IMR-90 (cell line): ENCODE measurements at regions not wholly inside any gene's neighbourhood (a gene's known extent, or its start where the extent isn't known, plus 50 kb on each side); places are given as distances from the start of the nearest gene placed in this dataset.

ENCODE experiments used
- ATAC-seq: fragments of 200-7000 bp; cut with Tn5 transposase; 2 replicates; pipeline ENCODE4 v1.9.1; 2020; ENCODE audit warnings: low read depth, mild to moderate bottlenecking, moderate library complexity
- BruUV-seq: library from RNA; stranded (reverse); fragments of 400-500 nt; replicated peaks from 2 replicates; lab custom pipeline; 2021; lab: Mats Ljungman, UMichigan
- CTCF ChIA-PET: fragments of 300-600 bp; formaldehyde crosslinking; extraction: SDS; loops from one replicate; lab custom pipeline; 2021; ENCODE audit warnings: antibody characterized with exemption; lab: Yijun Ruan, JAX
- POLR2A ChIA-PET: fragments of 300-600 bp; sonication (Branson Sonifier 250); formaldehyde crosslinking; loops from one replicate; lab custom pipeline; 2022; ENCODE audit warnings: antibody characterized with exemption; ENCODE audit not compliant: unreplicated experiment; lab: Charles Lee
- DNase-seq: peaks from one replicate; pipeline ENCODE4 v3.0.0; 2013
- H2AFZ ChIP-seq: replicated peaks from 2 replicates; pipeline ENCODE3; 2013; ENCODE audit warnings: low read length, mild to moderate bottlenecking; ENCODE audit not compliant: poor library complexity
- H2AK5ac ChIP-seq: 2 replicates; pipeline ENCODE4 v1.6.1; 2013; ENCODE audit warnings: low read depth, low read length, inconsistent platforms
- H2AK9ac ChIP-seq: replicated peaks from 2 replicates; pipeline ENCODE3; 2013; ENCODE audit warnings: mild to moderate bottlenecking, low read depth, low read length, moderate library complexity; ENCODE audit not compliant: poor library complexity
- H2BK120ac ChIP-seq: 2 replicates; pipeline ENCODE4 v1.6.1; 2013; ENCODE audit warnings: low read depth, low read length, inconsistent platforms
- H2BK15ac ChIP-seq: 3 replicates; pipeline ENCODE4 v1.6.1; 2013; ENCODE audit warnings: low read depth, low read length, inconsistent platforms
- H2BK20ac ChIP-seq: 2 replicates; pipeline ENCODE4 v1.6.1; 2013; ENCODE audit warnings: low read depth, mild to moderate bottlenecking, inconsistent platforms, low read length, moderate library complexity
- H2BK5ac ChIP-seq: 2 replicates; pipeline ENCODE4 v1.6.1; 2013; ENCODE audit warnings: mild to moderate bottlenecking, low read depth, low read length, inconsistent platforms; ENCODE audit not compliant: poor library complexity, severe bottlenecking
- H3K14ac ChIP-seq: replicated peaks from 2 replicates; pipeline ENCODE4 v1.6.1; 2013; ENCODE audit warnings: low read depth, low read length, inconsistent platforms
- H3K18ac ChIP-seq: 2 replicates; pipeline ENCODE4 v1.6.1; 2013; ENCODE audit warnings: low read depth, low read length, control low read depth
- H3K23ac ChIP-seq: 2 replicates; pipeline ENCODE4 v1.6.1; 2013; ENCODE audit warnings: low read depth, low read length, inconsistent platforms
- H3K27ac ChIP-seq: 2 replicates; pipeline ENCODE4 v1.5.1; 2013; ENCODE audit warnings: mild to moderate bottlenecking, control low read depth, low read length; ENCODE audit not compliant: insufficient read depth
- H3K27me3 ChIP-seq: 2 replicates; pipeline ENCODE4 v1.6.1; 2013; ENCODE audit warnings: low read length; ENCODE audit not compliant: control insufficient read depth, insufficient read depth
- H3K36me3 ChIP-seq: 2 replicates; pipeline ENCODE4 v1.6.1; 2013; ENCODE audit warnings: low read length, mixed read lengths; ENCODE audit not compliant: control insufficient read depth, insufficient read depth
- H3K4ac ChIP-seq: 2 replicates; pipeline ENCODE4 v1.6.1; 2013; ENCODE audit warnings: low read depth, low read length, inconsistent platforms
- H3K4me1 ChIP-seq: 2 replicates; pipeline ENCODE4 v1.6.1; 2013; ENCODE audit warnings: low read length, mixed read lengths; ENCODE audit not compliant: control insufficient read depth, insufficient read depth
- H3K4me2 ChIP-seq: 2 replicates; pipeline ENCODE4 v1.6.1; 2013; ENCODE audit warnings: low read depth, mild to moderate bottlenecking, control low read depth, low read length, moderate library complexity
- H3K4me3 ChIP-seq: 2 replicates; pipeline ENCODE4 v1.5.1; 2013; ENCODE audit warnings: low read depth, mild to moderate bottlenecking, control low read depth, low read length, moderate library complexity; ENCODE audit not compliant: insufficient read depth
- H3K56ac ChIP-seq: 2 replicates; pipeline ENCODE4 v1.6.1; 2013; ENCODE audit warnings: low read length, inconsistent platforms; ENCODE audit not compliant: insufficient read depth; ENCODE audit errors: extremely low read depth
- H3K79me1 ChIP-seq, 2 experiments: 2 replicates each; pipeline ENCODE4 v1.6.1; 2013; ENCODE audit warnings: low read length in 2 of 2, inconsistent platforms in 1 of 2, low read depth in 1 of 2
- H3K9ac ChIP-seq: 2 replicates; pipeline ENCODE4 v1.6.1; 2013; ENCODE audit warnings: low read depth, low read length, control low read depth
- H3K9me1 ChIP-seq: 2 replicates; pipeline ENCODE4 v1.6.1; 2013; ENCODE audit warnings: low read length, inconsistent platforms; ENCODE audit not compliant: insufficient read depth
- H3K9me3 ChIP-seq: 2 replicates; pipeline ENCODE4 v1.6.1; 2013; ENCODE audit warnings: low read length; ENCODE audit not compliant: control insufficient read depth, insufficient read depth
- H4K20me1 ChIP-seq: 2 replicates; pipeline ENCODE4 v1.6.1; 2013; ENCODE audit warnings: low read length, inconsistent platforms; ENCODE audit not compliant: insufficient read depth
- H4K5ac ChIP-seq: 2 replicates; pipeline ENCODE4 v1.6.1; 2013; ENCODE audit warnings: mild to moderate bottlenecking, low read depth, low read length, control low read depth
- H4K8ac ChIP-seq, 2 experiments: 2 replicates each; pipeline ENCODE4 v1.6.1; 2013; ENCODE audit warnings: low read depth in 2 of 2, low read length in 2 of 2, control low read depth in 1 of 2, inconsistent platforms in 1 of 2
- H4K91ac ChIP-seq: 2 replicates; pipeline ENCODE4 v1.6.1; 2013; ENCODE audit warnings: low read depth, low read length, inconsistent platforms; ENCODE audit not compliant: insufficient read depth
- BHLHE40 ChIP-seq: fragments of 150-350 bp; IDR thresholded peaks from 2 replicates; pipeline ENCODE4 v1.6.1; 2016; ENCODE audit warnings: mild to moderate bottlenecking, low read depth, low read length
- CEBPB ChIP-seq: IDR thresholded peaks from 2 replicates; pipeline ENCODE4 v1.6.1; 2012; ENCODE audit warnings: low read depth, low read length, improper control_type of control experiment
- CHD1 ChIP-seq: IDR thresholded peaks from 2 replicates; pipeline ENCODE4 v1.6.1; 2012; ENCODE audit warnings: low read depth, low read length, improper control_type of control experiment
- FOS ChIP-seq: fragments of 150-350 bp; IDR thresholded peaks from 2 replicates; pipeline ENCODE4 v1.6.1; 2016; ENCODE audit warnings: low read depth, low read length
- MAFK ChIP-seq: IDR thresholded peaks from 2 replicates; pipeline ENCODE4 v1.6.1; 2012; ENCODE audit warnings: low read depth, low read length, improper control_type of control experiment
- MAZ ChIP-seq: IDR thresholded peaks from 2 replicates; pipeline ENCODE4 v1.6.1; 2012; ENCODE audit warnings: low read depth, mild to moderate bottlenecking, low read length, improper control_type of control experiment, moderate library complexity, borderline replicate concordance
- MXI1 ChIP-seq: IDR thresholded peaks from 2 replicates; pipeline ENCODE4 v1.6.1; 2012; ENCODE audit warnings: low read depth, mild to moderate bottlenecking, low read length, moderate library complexity, borderline replicate concordance
- NFE2L2 ChIP-seq: fragments of 150-350 bp; IDR thresholded peaks from 2 replicates; pipeline ENCODE4 v1.6.1; 2016; ENCODE audit warnings: low read depth, mild to moderate bottlenecking, low read length
- POLR2A ChIP-seq: IDR thresholded peaks from 2 replicates; pipeline ENCODE4 v1.6.1; 2012; ENCODE audit warnings: mild to moderate bottlenecking, low read depth, low read length
- RAD21 ChIP-seq: IDR thresholded peaks from 2 replicates; pipeline ENCODE4 v1.6.1; 2012; ENCODE audit warnings: low read length, improper control_type of control experiment
- RCOR1 ChIP-seq: IDR thresholded peaks from 2 replicates; pipeline ENCODE4 v1.6.1; 2012; ENCODE audit warnings: mild to moderate bottlenecking, low read length, improper control_type of control experiment; ENCODE audit not compliant: insufficient replicate concordance
- RFX5 ChIP-seq: IDR thresholded peaks from 2 replicates; pipeline ENCODE4 v1.8.0; 2012; ENCODE audit warnings: low read depth, mild to moderate bottlenecking, low read length, moderate library complexity
- SMC3 ChIP-seq: fragments of 150-350 bp; IDR thresholded peaks from 2 replicates; pipeline ENCODE4 v1.6.1; 2016; ENCODE audit warnings: low read depth, mild to moderate bottlenecking, antibody characterized with exemption, low read length, moderate library complexity
- USF2 ChIP-seq: fragments of 150-350 bp; IDR thresholded peaks from 2 replicates; pipeline ENCODE4 v1.6.1; 2017; ENCODE audit warnings: mild to moderate bottlenecking, antibody characterized with exemption, low read length, low read depth
- WGBS, 2 experiments: methylation state at CpG; one replicate each; pipeline versions ENCODE4 v1.1.5 to v1.1.7; 2013; ENCODE audit warnings: missing lambda C conversion rate in 2 of 2; ENCODE audit not compliant: insufficient read length in 1 of 2; ENCODE audit errors: extremely low coverage in 2 of 2; 5-methylcytosine and 5-hydroxymethylcytosine counted together
- dilution Hi-C: fragments of 300-500 bp; cut with HindIII; formaldehyde crosslinking; loops from one replicate; pipeline ENCODE4 v1.14.3; 2018; ENCODE audit warnings: low sequenced_read_pairs; ENCODE audit not compliant: unreplicated experiment
- in situ Hi-C: fragments of 300-500 bp; cut with MboI; formaldehyde crosslinking; loops from 3 replicates; pipeline ENCODE4 v1.14.3; 2019; ENCODE audit warnings: low sequenced_read_pairs, inconsistent platforms, mixed read lengths
- intact Hi-C: fragments of 100-400 bp; cut with micrococcal nuclease; formaldehyde crosslinking; loops from 2 replicates; pipeline ENCODE4 v1.10.0; 2022
- TF ChIP-seq, protein P1 (sequence below): fragments of 150-350 bp; IDR thresholded peaks from 2 replicates; pipeline ENCODE4 v1.6.1; 2016; ENCODE audit warnings: low read depth, mild to moderate bottlenecking, low read length, moderate library complexity, borderline replicate concordance
- TF ChIP-seq, protein P2 (sequence below): conservative IDR thresholded peaks from 2 replicates; pipeline ENCODE4 v1.5.1; 2012; ENCODE audit warnings: mild to moderate bottlenecking, low read depth, low read length, improper control_type of control experiment

GRCh38 chr11:28504555-28505110 lies 396.4 kb downstream of the METTL15 start:
- WGBS, 2 experiments = 92% methylated on average over 2 of the region's 6 CpGs; no CpG with 5 or more reads in 1 of the 2 experiments
- H3K9me3 ChIP-seq = no peaks in the 10 kb centered on the region
- in situ Hi-C loops = no loop called here
- no peaks in the 10 kb centered on the region for H3K79me1 ChIP-seq
- no peak for DNase-seq
- ATAC-seq = no peak
- H3K27me3 ChIP-seq = no peaks in the 10 kb centered on the region
- no peak overlapping the region for H4K5ac ChIP-seq
- H3K23ac ChIP-seq = no peak overlapping the region
- H3K9ac ChIP-seq = no peak overlapping the region
- no peak overlapping the region for H3K4ac ChIP-seq
- H2AK9ac ChIP-seq = no peak overlapping the region
- H2AFZ ChIP-seq = no peak overlapping the region
- TF ChIP-seq, protein P1, sequence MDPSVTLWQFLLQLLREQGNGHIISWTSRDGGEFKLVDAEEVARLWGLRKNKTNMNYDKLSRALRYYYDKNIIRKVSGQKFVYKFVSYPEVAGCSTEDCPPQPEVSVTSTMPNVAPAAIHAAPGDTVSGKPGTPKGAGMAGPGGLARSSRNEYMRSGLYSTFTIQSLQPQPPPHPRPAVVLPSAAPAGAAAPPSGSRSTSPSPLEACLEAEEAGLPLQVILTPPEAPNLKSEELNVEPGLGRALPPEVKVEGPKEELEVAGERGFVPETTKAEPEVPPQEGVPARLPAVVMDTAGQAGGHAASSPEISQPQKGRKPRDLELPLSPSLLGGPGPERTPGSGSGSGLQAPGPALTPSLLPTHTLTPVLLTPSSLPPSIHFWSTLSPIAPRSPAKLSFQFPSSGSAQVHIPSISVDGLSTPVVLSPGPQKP = no peak
- no peak for TF ChIP-seq RAD21
- no peak for TF ChIP-seq CHD1
- no peak for TF ChIP-seq RFX5
- TF ChIP-seq MAFK = no peak
- no peak for TF ChIP-seq BHLHE40
- TF ChIP-seq NFE2L2 = no peak
- TF ChIP-seq SMC3 = no peak
- no peak for TF ChIP-seq MAZ
- no peak for TF ChIP-seq FOS
- TF ChIP-seq, protein P2, sequence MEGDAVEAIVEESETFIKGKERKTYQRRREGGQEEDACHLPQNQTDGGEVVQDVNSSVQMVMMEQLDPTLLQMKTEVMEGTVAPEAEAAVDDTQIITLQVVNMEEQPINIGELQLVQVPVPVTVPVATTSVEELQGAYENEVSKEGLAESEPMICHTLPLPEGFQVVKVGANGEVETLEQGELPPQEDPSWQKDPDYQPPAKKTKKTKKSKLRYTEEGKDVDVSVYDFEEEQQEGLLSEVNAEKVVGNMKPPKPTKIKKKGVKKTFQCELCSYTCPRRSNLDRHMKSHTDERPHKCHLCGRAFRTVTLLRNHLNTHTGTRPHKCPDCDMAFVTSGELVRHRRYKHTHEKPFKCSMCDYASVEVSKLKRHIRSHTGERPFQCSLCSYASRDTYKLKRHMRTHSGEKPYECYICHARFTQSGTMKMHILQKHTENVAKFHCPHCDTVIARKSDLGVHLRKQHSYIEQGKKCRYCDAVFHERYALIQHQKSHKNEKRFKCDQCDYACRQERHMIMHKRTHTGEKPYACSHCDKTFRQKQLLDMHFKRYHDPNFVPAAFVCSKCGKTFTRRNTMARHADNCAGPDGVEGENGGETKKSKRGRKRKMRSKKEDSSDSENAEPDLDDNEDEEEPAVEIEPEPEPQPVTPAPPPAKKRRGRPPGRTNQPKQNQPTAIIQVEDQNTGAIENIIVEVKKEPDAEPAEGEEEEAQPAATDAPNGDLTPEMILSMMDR = no peak
- TF ChIP-seq CEBPB = no peak
- no peak for TF ChIP-seq MXI1
- TF ChIP-seq POLR2A = no peak
- TF ChIP-seq RCOR1 = no peak
- TF ChIP-seq USF2 = no peak
- no peak overlapping the region for H3K18ac ChIP-seq
- dilution Hi-C loops = no loop called here
- no peak overlapping the region for H3K56ac ChIP-seq
- no peaks in the 10 kb centered on the region for H3K36me3 ChIP-seq
- H2BK15ac ChIP-seq = no peak overlapping the region
- ChIA-PET CTCF (interaction anchor here (0.5 to 0.9 kb wide), 3 partner anchors 78 to 788 kb away, joined by 3 to 6 read pairs (median 3); no protein-coding TSS in a partner anchor), POLR2A (no interaction called here)
- H2AK5ac ChIP-seq = no peak overlapping the region
- H3K4me2 ChIP-seq = no peak overlapping the region
- no peak overlapping the region for H3K27ac ChIP-seq
- no peak overlapping the region for H3K4me3 ChIP-seq
- no peak overlapping the region for H2BK120ac ChIP-seq
- H2BK20ac ChIP-seq = 0 out of 2 replicates have a peak overlapping the region, but pooled peaks have one; percentile 5
- intact Hi-C loops = no loop called here
- H3K9me1 ChIP-seq = no peaks in the 10 kb centered on the region
- no peaks in the 10 kb centered on the region for H4K20me1 ChIP-seq
- no peaks in the 10 kb centered on the region for H3K4me1 ChIP-seq
- H2BK5ac ChIP-seq = no peak overlapping the region
- BruUV-seq = no TSS peak
- no peak overlapping the region for H4K91ac ChIP-seq
- no peak overlapping the region for H4K8ac ChIP-seq
- H3K14ac ChIP-seq = no peak overlapping the region; the same call in 1 of the 2 replicates
